SW480 (cell line): ENCODE measurements at regions not wholly inside any gene's neighbourhood (a gene's known extent, or its start where the extent isn't known, plus 50 kb on each side); places are given as distances from the start of the nearest gene placed in this dataset.

Experiments
- DNase-seq: peaks from one replicate; pipeline ENCODE4 v3.0.0-alpha.2; 2016; ENCODE audit warnings: low spot score

GRCh38 chr4:122305853-122306252 lies 73.0 kb upstream of the ADAD1 start:
- no peak for DNase-seq

- DNase-seq: peak; percentile 1
Observed at GRCh38 chr4:122309988-122310626, 68.7 kb upstream of the ADAD1 start.

GRCh38 chr4:122313006-122313646 lies 65.7 kb upstream of the ADAD1 start:
- DNase-seq: no peak

- no peak for DNase-seq
Observed at GRCh38 chr4:122326908-122327307, 51.9 kb upstream of the ADAD1 start.

GRCh38 chr4:122328893-122329292 lies 49.9 kb upstream of the ADAD1 start:
- DNase-seq: no peak
